ENCODE measurements at regions not wholly inside any gene's neighbourhood (a gene's known extent, or its start where the extent isn't known, plus 50 kb on each side); places are given as distances from the start of the nearest gene placed in this dataset.

DNA sequence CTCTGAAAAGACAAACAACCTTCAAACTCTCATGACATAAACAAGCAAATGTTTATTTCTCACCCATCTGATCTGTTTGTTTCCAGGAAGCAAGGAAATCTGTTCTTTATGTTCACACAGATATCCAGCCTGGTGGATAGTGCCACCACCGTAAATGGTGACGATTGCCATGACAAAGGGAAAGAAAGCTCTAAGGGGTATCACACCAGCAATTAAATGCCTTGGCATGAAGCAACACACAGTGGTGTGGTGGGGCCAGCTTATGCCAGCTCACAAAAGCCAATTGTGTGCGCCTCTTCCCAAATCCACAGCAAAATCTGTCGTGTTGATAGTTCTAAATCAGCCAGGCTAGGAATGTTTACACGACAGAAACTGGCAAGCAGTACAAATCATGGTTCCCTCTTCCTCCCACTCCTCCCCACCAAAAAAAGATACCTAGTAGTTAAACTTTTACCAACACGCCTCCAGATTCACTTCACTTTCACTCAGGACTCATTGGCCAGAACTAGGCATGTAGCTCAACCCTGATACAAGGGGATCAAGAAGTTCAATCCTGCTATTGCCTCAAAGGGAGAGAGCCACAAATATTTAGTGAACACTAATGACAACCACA lies 189.2 kb upstream of the SLCO3A1 start:
- TF ChIP-seq MYC (IDR thresholded peaks at IDR 0.05; ENCODE audit: low read depth, low read length) (no peak), POLR2A (IDR thresholded peaks at IDR 0.05; ENCODE audit: extremely low read depth, insufficient read length) (no peak)
- TF ChIP-seq, protein P1, sequence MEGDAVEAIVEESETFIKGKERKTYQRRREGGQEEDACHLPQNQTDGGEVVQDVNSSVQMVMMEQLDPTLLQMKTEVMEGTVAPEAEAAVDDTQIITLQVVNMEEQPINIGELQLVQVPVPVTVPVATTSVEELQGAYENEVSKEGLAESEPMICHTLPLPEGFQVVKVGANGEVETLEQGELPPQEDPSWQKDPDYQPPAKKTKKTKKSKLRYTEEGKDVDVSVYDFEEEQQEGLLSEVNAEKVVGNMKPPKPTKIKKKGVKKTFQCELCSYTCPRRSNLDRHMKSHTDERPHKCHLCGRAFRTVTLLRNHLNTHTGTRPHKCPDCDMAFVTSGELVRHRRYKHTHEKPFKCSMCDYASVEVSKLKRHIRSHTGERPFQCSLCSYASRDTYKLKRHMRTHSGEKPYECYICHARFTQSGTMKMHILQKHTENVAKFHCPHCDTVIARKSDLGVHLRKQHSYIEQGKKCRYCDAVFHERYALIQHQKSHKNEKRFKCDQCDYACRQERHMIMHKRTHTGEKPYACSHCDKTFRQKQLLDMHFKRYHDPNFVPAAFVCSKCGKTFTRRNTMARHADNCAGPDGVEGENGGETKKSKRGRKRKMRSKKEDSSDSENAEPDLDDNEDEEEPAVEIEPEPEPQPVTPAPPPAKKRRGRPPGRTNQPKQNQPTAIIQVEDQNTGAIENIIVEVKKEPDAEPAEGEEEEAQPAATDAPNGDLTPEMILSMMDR (IDR thresholded peaks at IDR 0.05; ENCODE audit: low read depth, low read length): no peak
- TF ChIP-seq, protein P2, sequence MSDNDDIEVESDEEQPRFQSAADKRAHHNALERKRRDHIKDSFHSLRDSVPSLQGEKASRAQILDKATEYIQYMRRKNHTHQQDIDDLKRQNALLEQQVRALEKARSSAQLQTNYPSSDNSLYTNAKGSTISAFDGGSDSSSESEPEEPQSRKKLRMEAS (IDR thresholded peaks at IDR 0.05; ENCODE audit: low read depth, low read length): no peak
- DNase-seq (ENCODE audit: low read depth): no peak
- H3K4me3 ChIP-seq (ENCODE audit: low read depth, low read length): no peak overlapping the region

DNA sequence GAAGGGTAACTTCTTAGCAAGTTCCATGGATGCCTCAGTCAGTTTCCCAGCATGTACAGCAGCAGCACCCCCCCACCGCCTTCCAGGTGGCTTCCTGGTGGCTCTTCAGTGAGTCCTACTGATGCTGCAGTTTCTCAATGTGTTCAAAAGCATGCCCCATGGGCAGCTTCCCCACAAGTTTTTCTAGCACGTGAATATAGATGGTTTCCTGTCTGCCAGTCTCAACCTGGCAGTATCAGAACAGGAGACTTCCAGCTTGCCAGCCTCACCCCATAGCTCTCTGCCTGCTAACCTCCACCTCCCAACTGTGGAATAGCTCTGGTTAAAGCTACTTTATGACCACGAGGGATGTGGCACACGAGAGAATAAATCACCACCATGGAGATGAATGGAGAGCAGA lies 188.3 kb upstream of the SLCO3A1 start:
- no peak for TF ChIP-seq MYC (IDR thresholded peaks at IDR 0.05; ENCODE audit: low read depth, low read length)
- TF ChIP-seq POLR2A (IDR thresholded peaks at IDR 0.05; ENCODE audit: extremely low read depth, insufficient read length): no peak
- TF ChIP-seq, protein P1 (IDR thresholded peaks at IDR 0.05; ENCODE audit: low read depth, low read length): no peak
- TF ChIP-seq, protein P2 (IDR thresholded peaks at IDR 0.05; ENCODE audit: low read depth, low read length): no peak

DNA sequence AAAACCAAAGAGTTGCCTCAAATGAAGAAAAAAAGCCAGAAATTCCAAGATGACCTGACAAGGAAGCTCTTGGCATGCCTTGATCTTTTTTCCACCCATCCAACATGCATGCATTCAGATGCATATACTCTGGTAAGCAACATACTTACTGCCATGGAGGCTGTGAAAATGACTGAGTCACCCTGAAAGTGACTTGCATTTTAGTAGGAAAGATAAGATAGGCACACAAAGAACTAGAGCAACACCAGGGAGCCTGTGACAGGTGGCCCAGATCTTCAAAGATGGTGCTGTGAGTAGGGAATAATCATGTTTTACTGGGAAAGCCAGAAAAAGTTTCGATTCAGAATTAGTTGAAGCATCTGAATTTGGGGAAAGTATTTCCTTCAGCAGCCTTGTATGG lies 185.1 kb upstream of the SLCO3A1 start:
- TF ChIP-seq, protein P2 (IDR thresholded peaks at IDR 0.05; ENCODE audit: low read depth, low read length): no peak
- TF ChIP-seq POLR2A (IDR thresholded peaks at IDR 0.05; ENCODE audit: extremely low read depth, insufficient read length) (no peak), MYC (IDR thresholded peaks at IDR 0.05; ENCODE audit: low read depth, low read length) (no peak)
- TF ChIP-seq, protein P1 (IDR thresholded peaks at IDR 0.05; ENCODE audit: low read depth, low read length): no peak
- H3K4me3 ChIP-seq (ENCODE audit: low read depth, low read length): no peak overlapping the region
- DNase-seq (ENCODE audit: low read depth): no peak

More for the DNA sequence above, 188.3 kb upstream of the SLCO3A1 start:
- H3K4me3 ChIP-seq (ENCODE audit: low read depth, low read length): no peak overlapping the region
- no peak for DNase-seq (ENCODE audit: low read depth)

DNA sequence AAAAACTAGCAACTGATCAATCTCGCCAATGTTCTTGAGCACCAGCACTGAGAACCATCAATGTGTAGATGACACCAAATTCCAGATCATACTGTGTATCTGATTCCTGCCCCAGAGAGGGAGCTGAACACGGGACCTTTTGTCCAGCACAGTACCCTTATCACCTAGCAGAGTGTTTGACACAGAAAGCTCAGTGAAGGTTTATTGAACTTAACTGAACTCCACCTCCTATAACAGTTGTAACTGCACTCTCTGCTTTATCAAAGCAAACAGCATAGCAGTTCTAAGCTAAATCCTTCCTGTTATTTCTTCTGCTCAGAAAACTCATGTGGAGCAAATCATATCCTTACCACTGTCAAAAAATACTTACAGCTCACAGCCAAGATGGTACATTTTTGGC lies 183.4 kb upstream of the SLCO3A1 start:
- H3K4me3 ChIP-seq (ENCODE audit: low read depth, low read length): no peak overlapping the region
- no peak for DNase-seq (ENCODE audit: low read depth)
- TF ChIP-seq, protein P1 (IDR thresholded peaks at IDR 0.05; ENCODE audit: low read depth, low read length): no peak
- TF ChIP-seq POLR2A (IDR thresholded peaks at IDR 0.05; ENCODE audit: extremely low read depth, insufficient read length): no peak

DNA sequence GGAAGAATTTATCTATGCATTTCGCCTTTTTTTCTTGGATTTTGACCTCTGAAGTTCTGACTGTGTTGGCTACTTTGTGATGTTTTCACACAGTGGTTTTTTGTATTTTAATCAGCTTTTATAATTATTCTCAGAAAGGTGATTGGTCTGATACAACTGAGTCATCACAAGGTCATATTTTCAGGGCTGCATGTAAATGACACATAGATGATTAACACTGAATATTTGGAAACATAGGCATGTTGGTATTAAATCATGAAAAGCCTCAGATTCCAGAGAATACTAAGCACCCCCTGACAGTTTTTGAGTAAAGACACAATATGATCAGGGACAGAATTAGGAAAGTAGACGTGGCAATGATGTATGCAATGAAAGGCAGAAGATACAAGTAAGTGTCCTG lies 175.5 kb upstream of the SLCO3A1 start:
- TF ChIP-seq, protein P2 (IDR thresholded peaks at IDR 0.05; ENCODE audit: low read depth, low read length): no peak
- TF ChIP-seq, protein P1 (IDR thresholded peaks at IDR 0.05; ENCODE audit: low read depth, low read length): no peak
- TF ChIP-seq MYC (IDR thresholded peaks at IDR 0.05; ENCODE audit: low read depth, low read length) (no peak), POLR2A (IDR thresholded peaks at IDR 0.05; ENCODE audit: extremely low read depth, insufficient read length) (no peak)
- no peak for DNase-seq (ENCODE audit: low read depth)
- H3K4me3 ChIP-seq (ENCODE audit: low read depth, low read length): no peak overlapping the region

DNA sequence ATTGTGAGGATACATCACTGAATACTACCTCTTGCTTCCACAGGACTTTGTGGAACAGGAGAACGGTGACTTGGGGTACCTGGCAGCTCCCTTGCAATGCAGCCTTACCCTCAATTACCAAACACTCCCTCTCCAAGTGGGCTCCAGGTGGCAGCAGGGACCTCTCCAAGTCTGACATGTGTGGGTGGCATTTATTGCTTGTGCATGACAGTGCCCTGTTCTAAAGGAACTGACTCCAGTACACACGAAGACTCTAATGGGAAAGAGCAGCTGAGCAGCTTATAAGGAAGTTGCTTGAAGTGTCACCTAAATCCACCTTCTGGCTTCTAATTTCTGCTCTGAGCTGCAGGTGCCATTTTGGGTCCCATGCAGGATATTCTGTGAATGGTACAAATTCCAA lies 174.1 kb upstream of the SLCO3A1 start:
- DNase-seq (ENCODE audit: low read depth): peak; percentile 9
- TF ChIP-seq, protein P1 (IDR thresholded peaks at IDR 0.05; ENCODE audit: low read depth, low read length): no peak
- TF ChIP-seq, protein P2 (IDR thresholded peaks at IDR 0.05; ENCODE audit: low read depth, low read length): no peak
- TF ChIP-seq POLR2A (IDR thresholded peaks at IDR 0.05; ENCODE audit: extremely low read depth, insufficient read length) (no peak), MYC (IDR thresholded peaks at IDR 0.05; ENCODE audit: low read depth, low read length) (no peak)
- H3K4me3 ChIP-seq (ENCODE audit: low read depth, low read length): no peak overlapping the region

Measured in NB4 (cell line).